Pancreas (tissue), 10 donors: ENCODE measurements at regions not wholly inside any gene's neighbourhood (a gene's known extent, or its start where the extent isn't known, plus 50 kb on each side); places are given as distances from the start of the nearest gene placed in this dataset.

Source experiments
- ATAC-seq, 4 donors: fragments of 200-7000 bp; cut with Tn5 transposase; one replicate each; pipeline versions ENCODE4 v1.8.0 to v1.9.1; 2020; ENCODE audit warnings: mild to moderate bottlenecking in 4 of 4, moderate library complexity in 4 of 4
- DNase-seq, 6 donors: peaks; one replicate each; pipeline ENCODE4 v3.0.0-alpha.2; 2020
- FAIRE-seq: peaks from 2 replicates; lab custom pipeline; 2012; peaks lifted over from hg19 to GRCh38; lab: Jason Lieb, UNC
- H3K27ac ChIP-seq, 4 donors: fragments of 200-600 bp; sonication (generic); 1 replicate in 3 of 4; 2 replicates in 1 of 4; pipeline versions ENCODE4 v1.5.0 to v1.8.0; 2020
- H3K27me3 ChIP-seq, 4 donors: fragments of 200-600 bp; one replicate each; pipeline ENCODE4 v1.8.0; 2021
- H3K36me3 ChIP-seq, 3 donors: fragments of 200-600 bp; sonication (generic) in 1 of 3; one replicate each; pipeline versions ENCODE4 v1.5.0 to v1.8.0; 2020 to 2021
- H3K4me1 ChIP-seq, 3 donors: fragments of 200-600 bp; one replicate each; pipeline ENCODE4 v1.8.0; 2021
- H3K4me3 ChIP-seq, 4 donors: fragments of 200-600 bp; sonication (generic) in 2 of 4; one replicate each; pipeline versions ENCODE4 v1.5.0 to v1.8.0; 2020 to 2021
- H3K9me3 ChIP-seq, 4 donors: fragments of 200-600 bp; one replicate each; pipeline ENCODE4 v1.8.0; 2021
- CTCF ChIP-seq, 4 donors: fragments of 200-600 bp; sonication (generic) in 3 of 4; IDR thresholded peaks; one replicate each; pipeline versions ENCODE4 v1.5.0 to v1.8.0; 2021; ENCODE audit warnings: antibody characterized with exemption in 4 of 4
- WGBS, 2 donors: extraction: QIAGEN DNeasy Blood & Tissue Kit; methylation state at CpG; one replicate each; pipeline ENCODE4 v1.1.7; 2013; 5-methylcytosine and 5-hydroxymethylcytosine counted together
- intact Hi-C, 3 donors: fragments of 100-400 bp; cut with DNase I; formaldehyde crosslinking; loops; one replicate each; pipeline versions ENCODE4 v1.11.1 to v1.14.2; 2022
- donor health status: healthy with polysubstance abuse.
- donor health status: DM: no; HTN: no; CAD: no; lungs with moderate emphysema.
- donor health status: DM: no; HTN: no; CAD: no.
- donor health status: control.
- donor health status: control.
- donor health status: Bipolar disorder and iron deficiency.
- donor health status: DM: yes; HTN: yes; CAD: no.
- donor health status: DM: no; HTN: no; CAD: no.
- donor health status: DM: no; HTN: no; CAD: no.
- donor health status: DM: yes; HTN: yes; CAD: no.

DNA sequence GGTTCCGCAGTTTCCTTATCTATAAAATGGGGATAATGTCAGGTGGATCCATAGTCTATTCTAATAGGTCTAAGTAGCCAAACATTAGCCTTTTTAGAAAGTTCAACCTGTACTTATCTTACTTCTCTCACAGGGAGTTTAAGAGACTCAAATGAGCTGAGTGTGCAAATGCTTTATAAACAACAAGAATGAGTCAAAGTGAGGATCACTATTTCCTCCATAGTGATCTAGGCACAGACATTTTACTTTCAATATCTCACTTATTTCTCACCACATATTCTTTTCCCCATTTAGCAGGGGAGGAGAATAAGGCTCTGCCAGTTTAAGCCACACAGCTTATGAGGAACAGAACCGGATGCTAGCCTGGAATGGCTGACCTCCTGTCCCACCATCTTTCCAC, 92.1 kb upstream of the LMO4 start:
- ATAC-seq (no peak), DNase-seq (no peak), FAIRE-seq (no peak)
- Histone ChIP-seq H3K4me1 (no peaks in the 10 kb centered on the region), H3K4me3 (no peak overlapping the region), H3K27me3 (no peaks in the 10 kb centered on the region), H3K36me3 (no peaks in the 10 kb centered on the region), H3K9me3 (no peaks in the 10 kb centered on the region), H3K27ac (no peak overlapping the region)
- intact Hi-C loops = no loop called here
- WGBS, 2 donors = 75 to 82% methylated on average over 2 of the region's 2 CpGs
- TF ChIP-seq CTCF (IDR thresholded peaks at IDR 0.05) = no peak

- no peak overlapping the region for H3K27ac ChIP-seq
- TF ChIP-seq CTCF (IDR thresholded peaks at IDR 0.05) = no peak
- no peak for DNase-seq
- no peak for ATAC-seq
- H3K27me3 ChIP-seq = no peaks in the 10 kb centered on the region
- H3K36me3 ChIP-seq = no peaks in the 10 kb centered on the region
- 80 to 89% methylated on average over 2 of the region's 2 CpGs for WGBS, 2 donors
- H3K4me1 ChIP-seq = no peaks in the 10 kb centered on the region
- H3K4me3 ChIP-seq = no peak overlapping the region
- FAIRE-seq = no peak
- H3K9me3 ChIP-seq = no peaks in the 10 kb centered on the region
- intact Hi-C loops = no loop called here
These were observed 88.6 kb upstream of the LMO4 start for GRCh38 chr1:87239997-87240605.

- no peak for FAIRE-seq
- 58 to 65% methylated on average over 8 of the region's 8 CpGs for WGBS, 2 donors
- Histone ChIP-seq H3K9me3 (no peaks in the 10 kb centered on the region), H3K4me1 (no peaks in the 10 kb centered on the region), H3K27ac (no peak overlapping the region), H3K36me3 (no peaks in the 10 kb centered on the region), H3K27me3 (no peaks in the 10 kb centered on the region), H3K4me3 (no peak overlapping the region)
- DNase-seq = no peak
- no peak for TF ChIP-seq CTCF (IDR thresholded peaks at IDR 0.05)
- intact Hi-C loops = no loop called here
- ATAC-seq = no peak
These were observed 87.9 kb upstream of the LMO4 start for GRCh38 chr1:87240661-87241285.

- FAIRE-seq (no peak), ATAC-seq (no peak)
These were observed 86.1 kb upstream of the LMO4 start for GRCh38 chr1:87242445-87243185.

More at GRCh38 chr1:87242445-87243185, 86.1 kb upstream of the LMO4 start:
- Histone ChIP-seq H3K27me3 (no peaks in the 10 kb centered on the region), H3K27ac (no peak overlapping the region), H3K9me3 (no peaks in the 10 kb centered on the region), H3K4me3 (no peak overlapping the region), H3K36me3 (no peaks in the 10 kb centered on the region), H3K4me1 (no peaks in the 10 kb centered on the region)
- intact Hi-C loops = no loop called here
- TF ChIP-seq CTCF (IDR thresholded peaks at IDR 0.05) = no peak
- no peak for DNase-seq
- 29 to 37% methylated on average over 6 of the region's 6 CpGs for WGBS, 2 donors
